Upper lobe of right lung (tissue), 1 donor: ENCODE measurements at regions not wholly inside any gene's neighbourhood (a gene's known extent, or its start where the extent isn't known, plus 50 kb on each side); places are given as distances from the start of the nearest gene placed in this dataset.

Experiments used
- ATAC-seq: fragments of 200-7000 bp; cut with Tn5 transposase; one replicate; pipeline ENCODE4 v1.9.1; 2020; ENCODE audit warnings: mild to moderate bottlenecking, moderate library complexity
- DNase-seq: peaks from one replicate; pipeline ENCODE4 v3.0.0-alpha.2; 2020
- H3K27ac ChIP-seq: fragments of 200-600 bp; one replicate; pipeline ENCODE4 v1.8.0; 2022
- H3K27me3 ChIP-seq: fragments of 200-600 bp; one replicate; pipeline ENCODE4 v1.8.0; 2022; ENCODE audit warnings: mild to moderate bottlenecking
- H3K36me3 ChIP-seq: fragments of 200-600 bp; one replicate; pipeline ENCODE4 v1.8.0; 2022
- H3K4me1 ChIP-seq: fragments of 200-600 bp; one replicate; pipeline ENCODE4 v1.8.0; 2022
- H3K4me3 ChIP-seq: fragments of 200-600 bp; one replicate; pipeline ENCODE4 v1.8.0; 2022; ENCODE audit warnings: mild to moderate bottlenecking
- H3K9me3 ChIP-seq: fragments of 200-600 bp; one replicate; pipeline ENCODE4 v1.8.0; 2022
- CTCF ChIP-seq: fragments of 200-600 bp; IDR thresholded peaks from one replicate; pipeline ENCODE4 v1.8.0; 2022; ENCODE audit warnings: antibody characterized with exemption
- intact Hi-C: fragments of 100-400 bp; cut with DNase I; formaldehyde crosslinking; loops from one replicate; pipeline ENCODE4 v1.11.0; 2022
- donor health status: DM: no; HTN: yes; CAD: no; lungs with severe emphysema.

DNA sequence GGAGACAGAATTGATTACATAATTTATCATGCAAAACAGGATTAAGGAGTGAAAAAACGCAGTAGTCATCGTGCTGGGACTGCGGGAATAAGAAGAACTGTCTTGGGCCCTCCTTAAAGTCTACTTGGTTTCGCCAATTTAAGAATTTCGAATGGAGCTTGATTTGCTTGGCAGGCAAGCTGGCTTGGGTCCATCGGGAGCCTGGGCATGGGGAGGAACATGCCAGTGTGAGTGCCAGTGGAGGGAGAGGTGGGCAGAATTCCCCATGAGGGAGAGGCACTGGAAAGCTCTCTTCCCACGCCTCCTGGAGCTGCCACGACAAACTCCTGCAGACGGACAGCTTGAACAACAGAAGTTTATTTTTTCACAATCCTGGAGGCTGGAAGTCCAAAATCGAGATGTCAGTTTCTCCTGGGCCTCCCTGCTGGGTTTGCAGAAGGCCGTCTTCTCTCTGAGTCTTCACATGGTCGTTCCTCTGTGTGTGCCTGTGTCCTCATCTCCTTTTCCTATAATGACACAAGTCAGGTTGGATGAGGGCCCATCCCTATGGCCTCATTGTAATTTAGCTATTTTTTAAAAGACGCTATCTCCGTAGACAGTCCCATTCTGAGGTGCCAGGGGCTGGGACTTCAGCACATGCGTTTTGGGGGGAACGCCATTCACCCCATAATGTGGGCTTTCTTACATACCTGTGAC, 528.7 kb upstream of the DPP6 start:
- Histone ChIP-seq H3K4me3 (no peak overlapping the region), H3K36me3 (no peaks in the 10 kb centered on the region), H3K9me3 (no peaks in the 10 kb centered on the region), H3K27me3 (no peaks in the 10 kb centered on the region), H3K27ac (no peak overlapping the region), H3K4me1 (no peaks in the 10 kb centered on the region)
- intact Hi-C loops, result no loop called here
- ATAC-seq (no peak), DNase-seq (no peak)
- no peak for TF ChIP-seq CTCF

DNA sequence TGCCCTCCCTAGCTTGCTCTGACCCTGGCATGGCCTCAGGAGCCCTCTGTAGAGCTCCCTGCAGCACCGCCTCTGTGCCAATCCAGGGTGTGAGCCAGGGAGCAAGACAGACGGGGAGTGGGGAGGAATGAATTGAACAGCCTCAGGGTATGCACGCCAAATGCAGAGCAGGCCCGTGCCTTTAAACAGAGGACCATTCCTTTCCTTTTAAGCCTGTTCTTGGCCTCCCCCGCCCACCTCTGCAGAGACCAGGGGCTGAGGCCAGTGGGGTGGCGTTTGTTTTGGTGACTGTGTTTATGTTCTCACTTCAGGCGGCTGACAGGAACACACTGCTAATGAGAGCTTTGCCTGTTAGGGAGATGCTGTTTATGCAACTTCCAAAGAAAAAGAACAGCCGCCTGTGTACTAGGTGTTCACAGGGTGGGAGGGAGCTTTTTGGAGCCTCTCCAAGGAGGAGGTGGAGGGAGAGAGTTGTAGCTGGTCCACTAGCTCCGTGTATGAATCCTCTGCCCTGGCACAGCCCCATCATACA, 528.1 kb upstream of the DPP6 start:
- no peak for DNase-seq
- Histone ChIP-seq H3K36me3 (no peaks in the 10 kb centered on the region), H3K27ac (no peak overlapping the region), H3K9me3 (no peaks in the 10 kb centered on the region), H3K4me1 (no peaks in the 10 kb centered on the region), H3K27me3 (no peaks in the 10 kb centered on the region), H3K4me3 (no peak overlapping the region)
- peak; percentile 30 for ATAC-seq
- intact Hi-C loops, result no loop called here
- TF ChIP-seq CTCF, result no peak

- DNase-seq, result no peak
- H3K36me3 ChIP-seq, result no peaks in the 10 kb centered on the region
- no peaks in the 10 kb centered on the region for H3K27me3 ChIP-seq
- no peak overlapping the region for H3K4me3 ChIP-seq
- ATAC-seq, result no peak
- TF ChIP-seq CTCF, result no peak
- H3K4me1 ChIP-seq, result no peaks in the 10 kb centered on the region
- no peaks in the 10 kb centered on the region for H3K9me3 ChIP-seq
- intact Hi-C loops, result no loop called here
- H3K27ac ChIP-seq, result no peak overlapping the region
These were observed 523.1 kb upstream of the DPP6 start for GRCh38 chr7:153529100-153529499.

DNA sequence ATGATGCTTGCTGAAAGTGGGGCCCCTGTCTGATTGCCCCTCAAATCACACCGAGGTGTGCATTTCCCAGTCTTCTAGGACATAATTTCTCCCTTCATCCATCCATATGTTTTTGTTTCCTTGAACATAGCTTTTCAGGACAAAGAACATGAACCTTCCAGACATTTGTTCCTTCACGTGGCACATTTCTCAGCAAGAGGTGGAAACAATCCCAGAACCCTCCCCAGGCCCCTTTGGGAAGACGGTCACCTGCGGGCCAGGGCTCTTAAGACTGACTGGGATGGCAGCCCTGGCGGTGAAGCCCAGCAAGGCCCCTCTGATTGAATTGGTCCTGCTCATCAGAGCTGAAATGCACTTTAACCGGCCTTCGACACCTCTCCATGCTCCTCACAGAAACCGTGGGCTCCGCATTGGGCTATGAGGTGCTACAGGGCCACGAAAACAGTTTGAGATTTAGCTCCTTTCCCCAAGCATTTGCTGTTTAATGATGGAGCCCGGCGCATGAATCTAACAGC, 522.5 kb upstream of the DPP6 start:
- no peaks in the 10 kb centered on the region for H3K27me3 ChIP-seq
- no peaks in the 10 kb centered on the region for H3K4me1 ChIP-seq
- no peaks in the 10 kb centered on the region for H3K36me3 ChIP-seq
- DNase-seq (no peak), ATAC-seq (no peak)
- H3K27ac ChIP-seq, result no peak overlapping the region
- intact Hi-C loops, result no loop called here
- H3K9me3 ChIP-seq, result no peaks in the 10 kb centered on the region
- no peak overlapping the region for H3K4me3 ChIP-seq
- no peak for TF ChIP-seq CTCF

DNA sequence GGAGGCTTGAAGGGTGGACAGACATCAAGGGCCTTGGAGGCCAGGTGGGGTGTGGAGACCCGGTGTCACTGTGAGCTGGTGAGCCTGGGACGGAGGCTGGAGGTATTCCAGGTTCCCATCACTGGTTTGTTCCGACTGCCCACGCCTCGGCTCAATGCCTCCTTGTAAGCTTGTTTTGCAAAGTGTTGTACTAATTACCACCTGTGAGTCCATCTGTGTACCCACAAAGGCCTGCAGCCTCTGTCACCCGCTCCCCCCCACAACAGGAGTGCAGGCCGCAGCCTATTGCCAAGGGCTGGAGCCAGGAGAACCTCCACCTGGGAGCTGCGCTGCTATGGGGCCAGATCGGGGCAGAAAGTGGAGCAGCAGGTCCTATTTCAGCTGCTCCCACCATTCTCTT, 521.8 kb upstream of the DPP6 start:
- H3K9me3 ChIP-seq, result no peaks in the 10 kb centered on the region
- no peaks in the 10 kb centered on the region for H3K27me3 ChIP-seq
- H3K36me3 ChIP-seq, result no peaks in the 10 kb centered on the region
- intact Hi-C loops, result no loop called here
- no peak overlapping the region for H3K4me3 ChIP-seq
- no peak for TF ChIP-seq CTCF
- DNase-seq, result no peak
- no peak overlapping the region for H3K27ac ChIP-seq
- no peak for ATAC-seq
- no peaks in the 10 kb centered on the region for H3K4me1 ChIP-seq
